Loucy (cell line): ENCODE measurements at regions not wholly inside any gene's neighbourhood (a gene's known extent, or its start where the extent isn't known, plus 50 kb on each side); places are given as distances from the start of the nearest gene placed in this dataset.

Experiments
- H2AFZ ChIP-seq: fragments of 200-600 bp; sonication (generic); 2 replicates; pipeline ENCODE4 v1.6.0; 2016; ENCODE audit warnings: antibody characterized with exemption, mild to moderate bottlenecking, low read length, moderate library complexity
- H3F3A ChIP-seq: fragments of 200-600 bp; 2 replicates; pipeline ENCODE4 v1.6.0; 2016; ENCODE audit warnings: antibody characterized with exemption, low read depth, mild to moderate bottlenecking
- H3K27me3 ChIP-seq: fragments of 200-600 bp; sonication (generic); 2 replicates; pipeline ENCODE4 v1.6.1; 2014; ENCODE audit warnings: low read length, mild to moderate bottlenecking; ENCODE audit not compliant: insufficient read depth, poor library complexity, severe bottlenecking
- H3K36me3 ChIP-seq: fragments of 200-600 bp; sonication (generic); 2 replicates; pipeline ENCODE4 v1.6.1; 2016; ENCODE audit warnings: low read length; ENCODE audit not compliant: insufficient read depth
- H3K4me1 ChIP-seq: fragments of 200-600 bp; sonication (generic); 2 replicates; pipeline ENCODE4 v1.5.1; 2014; ENCODE audit warnings: low read length, mild to moderate bottlenecking; ENCODE audit not compliant: insufficient read depth, poor library complexity, severe bottlenecking
- H3K4me2 ChIP-seq: fragments of 200-600 bp; sonication (generic); 2 replicates; pipeline ENCODE4 v1.6.0; 2014; ENCODE audit warnings: antibody characterized with exemption, low read length, low read depth, mild to moderate bottlenecking; ENCODE audit not compliant: poor library complexity, severe bottlenecking
- H3K4me3 ChIP-seq: fragments of 200-600 bp; sonication (generic); 2 replicates; pipeline ENCODE4 v1.5.1; 2014; ENCODE audit warnings: low read length, mild to moderate bottlenecking, mixed read lengths; ENCODE audit not compliant: poor library complexity, severe bottlenecking
- H3K79me2 ChIP-seq: fragments of 200-600 bp; sonication (generic); 2 replicates; pipeline ENCODE4 v1.6.1; 2014; ENCODE audit warnings: low read length; ENCODE audit not compliant: insufficient read depth
- H3K9ac ChIP-seq: fragments of 200-600 bp; sonication (generic); 2 replicates; pipeline ENCODE4 v1.6.0; 2014; ENCODE audit warnings: mild to moderate bottlenecking, low read depth, low read length, moderate library complexity; ENCODE audit not compliant: poor library complexity, severe bottlenecking
- H3K9me2 ChIP-seq: fragments of 200-600 bp; sonication (generic); replicated peaks from 2 replicates; pipeline ENCODE4 v1.6.1; 2016; ENCODE audit warnings: low read depth, low read length, mixed read lengths
- H3K9me3 ChIP-seq: fragments of 200-600 bp; sonication (generic); 2 replicates; pipeline ENCODE4 v1.6.1; 2014; ENCODE audit warnings: mild to moderate bottlenecking, antibody characterized with exemption, low read length, low read depth; ENCODE audit not compliant: insufficient read depth
- H4K20me1 ChIP-seq: fragments of 200-600 bp; sonication (generic); 2 replicates; pipeline ENCODE4 v1.6.0; 2014; ENCODE audit warnings: antibody characterized with exemption, low read length, mild to moderate bottlenecking; ENCODE audit not compliant: insufficient read depth, poor library complexity, severe bottlenecking
- EZH2phosphoT487 ChIP-seq: fragments of 200-600 bp; IDR thresholded peaks from 2 replicates; pipeline ENCODE4 v1.6.1; 2018; ENCODE audit warnings: antibody characterized with exemption, mild to moderate bottlenecking, moderate library complexity, borderline replicate concordance
- TF ChIP-seq, protein P1 (sequence below): fragments of 200-600 bp; sonication (generic); conservative IDR thresholded peaks from 2 replicates; pipeline ENCODE4 v1.5.1; 2014; ENCODE audit warnings: mild to moderate bottlenecking, antibody characterized with exemption, low read length

DNA sequence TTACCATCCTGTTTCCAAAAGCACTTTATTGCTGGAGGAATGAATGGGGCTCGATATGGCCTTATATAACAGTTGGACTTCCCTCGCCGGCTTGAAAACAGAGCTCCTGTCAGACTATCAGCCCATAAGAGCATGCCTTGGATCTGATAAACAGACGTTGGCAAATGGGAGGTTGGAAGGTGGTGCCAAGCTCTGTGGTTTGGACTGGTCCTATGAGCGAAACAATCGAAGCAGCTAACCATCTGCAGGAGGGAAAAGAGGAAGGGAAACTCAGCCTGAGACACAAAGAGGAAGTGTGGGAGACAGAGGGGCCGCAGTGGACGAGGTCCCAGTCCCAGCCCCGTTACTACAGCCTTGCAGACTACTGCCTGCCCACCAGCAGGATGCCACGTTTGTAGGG, 92.9 kb downstream of the TFAP2C start:
- no peaks in the 10 kb centered on the region for H3F3A ChIP-seq
- no peaks in the 10 kb centered on the region for H3K27me3 ChIP-seq
- H3K9me2 ChIP-seq, result no peaks in the 10 kb centered on the region
- H3K9ac ChIP-seq, result no peak overlapping the region
- H2AFZ ChIP-seq, result no peak overlapping the region
- H3K4me1 ChIP-seq, result no peaks in the 10 kb centered on the region
- no peak overlapping the region for H3K4me2 ChIP-seq
- no peaks in the 10 kb centered on the region for H3K36me3 ChIP-seq
- peaks cover 3% of the 10 kb centered on the region; the same call in 1 of the 2 replicates for H3K9me3 ChIP-seq
- no peak overlapping the region for H3K4me3 ChIP-seq
- TF ChIP-seq EZH2phosphoT487, result no peak
- TF ChIP-seq, protein P1, sequence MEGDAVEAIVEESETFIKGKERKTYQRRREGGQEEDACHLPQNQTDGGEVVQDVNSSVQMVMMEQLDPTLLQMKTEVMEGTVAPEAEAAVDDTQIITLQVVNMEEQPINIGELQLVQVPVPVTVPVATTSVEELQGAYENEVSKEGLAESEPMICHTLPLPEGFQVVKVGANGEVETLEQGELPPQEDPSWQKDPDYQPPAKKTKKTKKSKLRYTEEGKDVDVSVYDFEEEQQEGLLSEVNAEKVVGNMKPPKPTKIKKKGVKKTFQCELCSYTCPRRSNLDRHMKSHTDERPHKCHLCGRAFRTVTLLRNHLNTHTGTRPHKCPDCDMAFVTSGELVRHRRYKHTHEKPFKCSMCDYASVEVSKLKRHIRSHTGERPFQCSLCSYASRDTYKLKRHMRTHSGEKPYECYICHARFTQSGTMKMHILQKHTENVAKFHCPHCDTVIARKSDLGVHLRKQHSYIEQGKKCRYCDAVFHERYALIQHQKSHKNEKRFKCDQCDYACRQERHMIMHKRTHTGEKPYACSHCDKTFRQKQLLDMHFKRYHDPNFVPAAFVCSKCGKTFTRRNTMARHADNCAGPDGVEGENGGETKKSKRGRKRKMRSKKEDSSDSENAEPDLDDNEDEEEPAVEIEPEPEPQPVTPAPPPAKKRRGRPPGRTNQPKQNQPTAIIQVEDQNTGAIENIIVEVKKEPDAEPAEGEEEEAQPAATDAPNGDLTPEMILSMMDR, result no peak
- H4K20me1 ChIP-seq, result no peaks in the 10 kb centered on the region
- no peaks in the 10 kb centered on the region for H3K79me2 ChIP-seq

DNA sequence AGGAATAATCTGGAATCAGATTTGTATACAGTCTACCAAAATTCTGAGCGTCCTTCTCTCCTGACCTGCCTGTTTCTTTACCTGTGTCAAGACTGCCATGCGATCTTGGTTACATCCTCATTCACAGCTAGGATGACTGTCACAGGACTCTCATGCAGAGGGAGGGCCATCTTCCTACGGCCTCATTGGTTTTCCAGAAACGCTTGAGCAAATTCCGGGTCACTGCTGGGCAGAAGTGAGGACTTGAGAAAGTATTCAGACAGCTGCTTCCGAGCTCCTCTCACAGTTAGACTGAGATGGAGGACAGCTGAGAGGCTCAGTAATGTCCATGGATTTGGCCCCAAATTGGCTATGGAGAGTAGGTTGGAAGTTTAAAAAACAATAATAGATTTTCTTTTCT, 94.2 kb downstream of the TFAP2C start:
- Histone ChIP-seq H3K4me1 (no peaks in the 10 kb centered on the region), H3K9ac (no peak overlapping the region), H2AFZ (no peak overlapping the region), H3K4me2 (no peak overlapping the region), H3F3A (no peaks in the 10 kb centered on the region), H3K9me3 (peaks cover 3% of the 10 kb centered on the region; the same call in 1 of the 2 replicates), H3K4me3 (no peak overlapping the region), H3K79me2 (no peaks in the 10 kb centered on the region), H4K20me1 (no peaks in the 10 kb centered on the region), H3K27me3 (no peaks in the 10 kb centered on the region), H3K9me2 (no peaks in the 10 kb centered on the region), H3K36me3 (no peaks in the 10 kb centered on the region)
- TF ChIP-seq EZH2phosphoT487, result no peak
- TF ChIP-seq, protein P1, result no peak

DNA sequence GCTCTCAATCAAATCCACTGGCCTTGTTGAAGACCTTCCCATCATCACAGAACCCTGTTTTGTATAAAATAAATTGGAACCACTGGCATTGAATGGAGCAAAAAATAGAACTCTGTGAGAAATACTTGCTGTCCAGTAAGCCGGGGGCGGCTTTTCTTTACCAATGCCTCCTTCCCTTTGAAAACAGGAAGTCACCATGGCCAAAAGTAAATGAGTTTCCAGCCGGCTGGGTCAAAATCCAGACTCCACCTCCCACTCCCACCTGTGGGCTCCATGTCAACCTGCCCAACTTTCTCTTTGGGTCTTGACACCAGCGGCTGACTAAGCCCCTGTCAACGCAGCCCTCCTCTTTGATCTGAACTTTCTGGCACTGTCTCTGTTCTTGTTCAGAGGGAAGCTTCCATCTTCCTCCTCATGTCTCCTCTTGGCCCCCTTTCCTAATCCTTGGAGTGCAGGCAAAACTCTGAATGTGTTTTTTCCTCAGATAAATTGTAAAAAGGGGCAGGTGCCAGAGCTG, 95.2 kb downstream of the TFAP2C start:
- H3K79me2 ChIP-seq, result no peaks in the 10 kb centered on the region
- H3K9ac ChIP-seq, result no peak overlapping the region
- TF ChIP-seq EZH2phosphoT487, result no peak
- H3K27me3 ChIP-seq, result no peaks in the 10 kb centered on the region
- H3F3A ChIP-seq, result no peaks in the 10 kb centered on the region
- H3K4me3 ChIP-seq, result no peak overlapping the region
- no peaks in the 10 kb centered on the region for H3K9me2 ChIP-seq
- no peaks in the 10 kb centered on the region for H3K4me1 ChIP-seq
- no peaks in the 10 kb centered on the region for H4K20me1 ChIP-seq
- no peak overlapping the region for H3K4me2 ChIP-seq
- no peaks in the 10 kb centered on the region; the same call in 1 of the 2 replicates for H3K9me3 ChIP-seq
- no peaks in the 10 kb centered on the region for H3K36me3 ChIP-seq
- no peak overlapping the region for H2AFZ ChIP-seq

DNA sequence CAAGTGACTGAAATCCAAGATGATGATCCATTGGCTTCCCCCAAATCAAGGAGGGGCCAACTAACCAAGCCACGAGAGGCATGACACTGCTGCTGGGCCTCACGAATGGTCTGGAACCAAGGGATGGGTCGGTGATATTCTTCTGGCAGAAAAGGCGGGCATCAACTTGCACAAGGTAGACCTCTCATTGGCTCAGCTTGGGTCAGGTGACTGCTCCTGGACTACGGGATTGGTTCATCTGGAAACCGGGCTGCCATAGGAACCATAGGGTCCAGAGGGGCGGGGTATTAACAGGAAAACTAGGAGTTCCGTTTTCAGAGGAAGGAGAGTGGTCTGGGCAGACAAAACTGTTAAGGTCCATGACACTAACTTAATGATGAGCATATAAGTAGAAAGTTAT, 100.9 kb downstream of the TFAP2C start:
- Histone ChIP-seq H4K20me1 (no peaks in the 10 kb centered on the region), H3K4me1 (no peaks in the 10 kb centered on the region), H3K27me3 (no peaks in the 10 kb centered on the region), H3K9me2 (no peaks in the 10 kb centered on the region), H3K36me3 (no peaks in the 10 kb centered on the region), H3K9me3 (no peaks in the 10 kb centered on the region), H3K9ac (no peak overlapping the region), H3F3A (no peaks in the 10 kb centered on the region), H3K4me2 (no peak overlapping the region), H3K4me3 (no peak overlapping the region), H3K79me2 (no peaks in the 10 kb centered on the region), H2AFZ (no peak overlapping the region)
- TF ChIP-seq EZH2phosphoT487, result no peak
- TF ChIP-seq, protein P1, result no peak
